C4-2B (cell line): ENCODE measurements at regions not wholly inside any gene's neighbourhood (a gene's known extent, or its start where the extent isn't known, plus 50 kb on each side); places are given as distances from the start of the nearest gene placed in this dataset.

ENCODE experiments used
- ZFX ChIP-seq: fragments of 450-650 bp; IDR thresholded peaks from 2 replicates; pipeline ENCODE4 v1.6.1; 2017
- TF ChIP-seq, protein P1 (sequence below): fragments of 450-650 bp; conservative IDR thresholded peaks from 2 replicates; pipeline ENCODE4 v1.5.1; 2017; ENCODE audit warnings: mild to moderate bottlenecking

DNA sequence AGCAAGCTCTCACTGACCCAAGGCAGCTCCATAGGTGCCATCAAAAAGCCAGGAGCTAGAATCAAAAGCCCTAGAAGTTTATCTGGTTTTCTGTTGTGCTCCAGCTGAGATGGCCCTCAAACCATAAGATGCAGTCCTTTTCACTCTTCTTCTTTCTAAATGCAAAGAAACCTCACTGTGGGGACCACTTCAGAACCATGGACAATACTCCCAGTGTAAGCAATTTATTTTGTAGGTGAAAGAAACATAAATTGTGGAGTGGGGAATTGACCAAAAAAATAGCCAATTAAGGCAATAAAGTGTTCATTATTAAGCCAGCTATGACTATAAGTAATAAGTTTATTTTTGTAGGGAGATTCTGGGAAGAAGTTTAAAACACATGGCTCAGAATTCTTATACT, 1399.9 kb downstream of the PLA2G4A start:
- TF ChIP-seq, protein P1, sequence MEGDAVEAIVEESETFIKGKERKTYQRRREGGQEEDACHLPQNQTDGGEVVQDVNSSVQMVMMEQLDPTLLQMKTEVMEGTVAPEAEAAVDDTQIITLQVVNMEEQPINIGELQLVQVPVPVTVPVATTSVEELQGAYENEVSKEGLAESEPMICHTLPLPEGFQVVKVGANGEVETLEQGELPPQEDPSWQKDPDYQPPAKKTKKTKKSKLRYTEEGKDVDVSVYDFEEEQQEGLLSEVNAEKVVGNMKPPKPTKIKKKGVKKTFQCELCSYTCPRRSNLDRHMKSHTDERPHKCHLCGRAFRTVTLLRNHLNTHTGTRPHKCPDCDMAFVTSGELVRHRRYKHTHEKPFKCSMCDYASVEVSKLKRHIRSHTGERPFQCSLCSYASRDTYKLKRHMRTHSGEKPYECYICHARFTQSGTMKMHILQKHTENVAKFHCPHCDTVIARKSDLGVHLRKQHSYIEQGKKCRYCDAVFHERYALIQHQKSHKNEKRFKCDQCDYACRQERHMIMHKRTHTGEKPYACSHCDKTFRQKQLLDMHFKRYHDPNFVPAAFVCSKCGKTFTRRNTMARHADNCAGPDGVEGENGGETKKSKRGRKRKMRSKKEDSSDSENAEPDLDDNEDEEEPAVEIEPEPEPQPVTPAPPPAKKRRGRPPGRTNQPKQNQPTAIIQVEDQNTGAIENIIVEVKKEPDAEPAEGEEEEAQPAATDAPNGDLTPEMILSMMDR: no peak
- TF ChIP-seq ZFX: no peak
